B cell (primary cell): ENCODE measurements at regions not wholly inside any gene's neighbourhood (a gene's known extent, or its start where the extent isn't known, plus 50 kb on each side); places are given as distances from the start of the nearest gene placed in this dataset.

Experiments used
- EZH2 ChIP-seq: IDR thresholded peaks from 2 replicates; pipeline ENCODE4 v1.6.1; 2012; ENCODE audit warnings: borderline replicate concordance, low read depth, mild to moderate bottlenecking, moderate library complexity, low read length; ENCODE audit not compliant: insufficient read depth, poor library complexity, severe bottlenecking
- TF ChIP-seq, protein P1 (sequence below): fragments of 200-600 bp; IDR thresholded peaks from one replicate; pipeline ENCODE4 v1.8.0; 2022; ENCODE audit warnings: antibody characterized with exemption, mild to moderate bottlenecking

DNA sequence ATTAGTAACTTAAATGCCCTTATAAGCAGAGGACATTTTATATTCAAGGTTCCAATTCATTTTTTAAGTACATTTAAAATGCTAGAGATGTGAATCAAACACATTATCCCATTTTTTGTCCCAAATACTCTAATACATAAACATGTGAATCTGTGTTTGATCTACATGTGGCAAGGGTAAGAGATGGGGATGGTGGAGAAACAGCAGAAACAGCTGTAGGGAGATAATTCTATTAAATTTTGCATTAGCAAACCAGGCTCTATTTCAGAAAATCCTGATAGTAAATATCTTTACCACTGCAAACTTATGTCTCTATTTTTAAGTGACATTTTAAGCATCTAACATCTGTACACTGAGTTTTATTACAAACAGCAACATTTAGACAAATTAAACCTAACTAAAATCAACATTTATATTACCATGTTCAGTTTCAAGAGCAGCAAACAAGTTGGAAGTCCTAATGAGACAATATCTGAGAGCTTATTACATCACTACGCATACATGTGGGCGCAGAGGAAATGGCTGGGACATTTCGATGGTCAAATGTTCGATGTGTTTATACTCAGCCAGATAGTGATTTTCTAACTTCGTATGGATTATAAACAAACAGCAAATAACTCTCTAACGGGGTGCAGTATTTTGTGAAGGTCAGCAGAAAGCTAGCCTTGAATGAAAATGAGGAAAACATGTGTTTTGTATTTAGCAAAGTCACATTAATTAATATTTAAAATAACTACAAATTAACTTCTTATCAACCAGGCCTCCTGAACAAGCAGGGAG lies 165.1 kb downstream of the GJA1 start:
- TF ChIP-seq, protein P1, sequence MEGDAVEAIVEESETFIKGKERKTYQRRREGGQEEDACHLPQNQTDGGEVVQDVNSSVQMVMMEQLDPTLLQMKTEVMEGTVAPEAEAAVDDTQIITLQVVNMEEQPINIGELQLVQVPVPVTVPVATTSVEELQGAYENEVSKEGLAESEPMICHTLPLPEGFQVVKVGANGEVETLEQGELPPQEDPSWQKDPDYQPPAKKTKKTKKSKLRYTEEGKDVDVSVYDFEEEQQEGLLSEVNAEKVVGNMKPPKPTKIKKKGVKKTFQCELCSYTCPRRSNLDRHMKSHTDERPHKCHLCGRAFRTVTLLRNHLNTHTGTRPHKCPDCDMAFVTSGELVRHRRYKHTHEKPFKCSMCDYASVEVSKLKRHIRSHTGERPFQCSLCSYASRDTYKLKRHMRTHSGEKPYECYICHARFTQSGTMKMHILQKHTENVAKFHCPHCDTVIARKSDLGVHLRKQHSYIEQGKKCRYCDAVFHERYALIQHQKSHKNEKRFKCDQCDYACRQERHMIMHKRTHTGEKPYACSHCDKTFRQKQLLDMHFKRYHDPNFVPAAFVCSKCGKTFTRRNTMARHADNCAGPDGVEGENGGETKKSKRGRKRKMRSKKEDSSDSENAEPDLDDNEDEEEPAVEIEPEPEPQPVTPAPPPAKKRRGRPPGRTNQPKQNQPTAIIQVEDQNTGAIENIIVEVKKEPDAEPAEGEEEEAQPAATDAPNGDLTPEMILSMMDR, result no peak
- no peak for TF ChIP-seq EZH2
